ENCODE measurements at regions not wholly inside any gene's neighbourhood (a gene's known extent, or its start where the extent isn't known, plus 50 kb on each side); places are given as distances from the start of the nearest gene placed in this dataset.
A peak's percentile ranks its signal among the peaks of the same experiment; 100 is the strongest.

GRCh38 chr6:21740376-21741124 lies 147.0 kb downstream of the SOX4 start:
- H3K27ac Mint-ChIP-seq: peak overlapping the region; percentile 0 to 99 (median 97); a peak in 5 of 7 replicates
- peak overlapping the region; percentile 79 for H3K27ac ChIP-seq (ENCODE audit: insufficient read length, low read depth, low read length)
- peaks cover 37% of the 10 kb centered on the region for H3K79me2 ChIP-seq (ENCODE audit: insufficient read depth, low read length)
- H3K9me3 Mint-ChIP-seq: peaks cover 0 to under 1% of the 10 kb centered on the region in 2 experiments; a peak in 1 of 5 replicates
- H3T11ph ChIP-seq (ENCODE audit: low read length): no peak overlapping the region
- H3K9me3 ChIP-seq (ENCODE audit: control insufficient read depth, low read depth, low read length): no peaks in the 10 kb centered on the region
- no peaks in the 10 kb centered on the region for H4K20me1 ChIP-seq (ENCODE audit: control insufficient read depth, insufficient read depth, insufficient read length)
- no peak overlapping the region for H3K4ac ChIP-seq (ENCODE audit: low read depth, low read length)
- H4K91ac ChIP-seq (ENCODE audit: insufficient read length, low read depth, low read length): no peak overlapping the region
- H3K4me3 Mint-ChIP-seq: peak overlapping the region; percentile 56 to 71
- no peak overlapping the region for H3K23ac ChIP-seq (ENCODE audit: insufficient read length, low read depth, low read length)
- peaks cover 29% of the 10 kb centered on the region; the same call in 1 of the 2 replicates for H3K4me1 ChIP-seq (ENCODE audit: insufficient read depth, low read length)
- peaks cover 2 to 9% (median 5%) of the 10 kb centered on the region in 3 experiments; a peak in 5 of 7 replicates for H3K36me3 Mint-ChIP-seq (ENCODE audit: insufficient read depth in 1 of 3, low read depth in 3 of 3)
- no peak for DNase-seq
- H3K27me3 ChIP-seq (ENCODE audit: insufficient read depth, low read length): no peaks in the 10 kb centered on the region
- H2AFZ ChIP-seq (ENCODE audit: low read length): no peak overlapping the region
- no peaks in the 10 kb centered on the region for H3K27me3 Mint-ChIP-seq (ENCODE audit: low read depth)
- no peaks in the 10 kb centered on the region for H3K23me2 ChIP-seq (ENCODE audit: insufficient read length, low read depth, low read length, poor library complexity, severe bottlenecking)
- TF ChIP-seq, protein P1, sequence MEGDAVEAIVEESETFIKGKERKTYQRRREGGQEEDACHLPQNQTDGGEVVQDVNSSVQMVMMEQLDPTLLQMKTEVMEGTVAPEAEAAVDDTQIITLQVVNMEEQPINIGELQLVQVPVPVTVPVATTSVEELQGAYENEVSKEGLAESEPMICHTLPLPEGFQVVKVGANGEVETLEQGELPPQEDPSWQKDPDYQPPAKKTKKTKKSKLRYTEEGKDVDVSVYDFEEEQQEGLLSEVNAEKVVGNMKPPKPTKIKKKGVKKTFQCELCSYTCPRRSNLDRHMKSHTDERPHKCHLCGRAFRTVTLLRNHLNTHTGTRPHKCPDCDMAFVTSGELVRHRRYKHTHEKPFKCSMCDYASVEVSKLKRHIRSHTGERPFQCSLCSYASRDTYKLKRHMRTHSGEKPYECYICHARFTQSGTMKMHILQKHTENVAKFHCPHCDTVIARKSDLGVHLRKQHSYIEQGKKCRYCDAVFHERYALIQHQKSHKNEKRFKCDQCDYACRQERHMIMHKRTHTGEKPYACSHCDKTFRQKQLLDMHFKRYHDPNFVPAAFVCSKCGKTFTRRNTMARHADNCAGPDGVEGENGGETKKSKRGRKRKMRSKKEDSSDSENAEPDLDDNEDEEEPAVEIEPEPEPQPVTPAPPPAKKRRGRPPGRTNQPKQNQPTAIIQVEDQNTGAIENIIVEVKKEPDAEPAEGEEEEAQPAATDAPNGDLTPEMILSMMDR (conservative IDR thresholded peaks at IDR 0.05): no peak
- no peak overlapping the region for H3K56ac ChIP-seq (ENCODE audit: insufficient read length, low read depth, low read length)
- H2BK12ac ChIP-seq (ENCODE audit: insufficient read length, low read depth, low read length): no peak overlapping the region
- H2BK120ac ChIP-seq (ENCODE audit: low read depth, low read length, poor library complexity, severe bottlenecking): no peak overlapping the region
- no peak overlapping the region for H2BK15ac ChIP-seq (ENCODE audit: low read depth, low read length)
- no peak overlapping the region for H2AK5ac ChIP-seq (ENCODE audit: insufficient read length, low read length)
- no peak overlapping the region for H3K9ac ChIP-seq (ENCODE audit: extremely low read depth, insufficient read length, low read length)
- H3K18ac ChIP-seq (ENCODE audit: insufficient read length, low read depth, low read length): no peak overlapping the region
- no peak overlapping the region for H4K5ac ChIP-seq (ENCODE audit: insufficient read length, low read depth, low read length)
- peaks cover 72 to 79% of the 10 kb centered on the region in 2 experiments for H3K4me1 Mint-ChIP-seq
- H3K14ac ChIP-seq (ENCODE audit: insufficient read depth, low read length): no peak overlapping the region
- peaks cover 3% of the 10 kb centered on the region for H3K79me1 ChIP-seq (ENCODE audit: insufficient read depth, low read depth, low read length, poor library complexity, severe bottlenecking)
- H4K8ac ChIP-seq (replicated peaks; ENCODE audit: insufficient read length, low read depth, low read length): no peak overlapping the region
- WGBS (ENCODE audit: extremely low coverage, insufficient read length, low lambda C conversion rate): no CpG with 5 or more reads among the region's 4 CpGs
- no peak overlapping the region for H2BK20ac ChIP-seq (ENCODE audit: low read depth, low read length, poor library complexity, severe bottlenecking)
- peak overlapping the region; percentile 55 for H3K4me2 ChIP-seq (ENCODE audit: insufficient read depth, insufficient read length, low read length)
- no peak overlapping the region for H2BK5ac ChIP-seq (ENCODE audit: insufficient read length, low read length)
